ENCODE measurements at regions not wholly inside any gene's neighbourhood (a gene's known extent, or its start where the extent isn't known, plus 50 kb on each side); places are given as distances from the start of the nearest gene placed in this dataset.

DNA sequence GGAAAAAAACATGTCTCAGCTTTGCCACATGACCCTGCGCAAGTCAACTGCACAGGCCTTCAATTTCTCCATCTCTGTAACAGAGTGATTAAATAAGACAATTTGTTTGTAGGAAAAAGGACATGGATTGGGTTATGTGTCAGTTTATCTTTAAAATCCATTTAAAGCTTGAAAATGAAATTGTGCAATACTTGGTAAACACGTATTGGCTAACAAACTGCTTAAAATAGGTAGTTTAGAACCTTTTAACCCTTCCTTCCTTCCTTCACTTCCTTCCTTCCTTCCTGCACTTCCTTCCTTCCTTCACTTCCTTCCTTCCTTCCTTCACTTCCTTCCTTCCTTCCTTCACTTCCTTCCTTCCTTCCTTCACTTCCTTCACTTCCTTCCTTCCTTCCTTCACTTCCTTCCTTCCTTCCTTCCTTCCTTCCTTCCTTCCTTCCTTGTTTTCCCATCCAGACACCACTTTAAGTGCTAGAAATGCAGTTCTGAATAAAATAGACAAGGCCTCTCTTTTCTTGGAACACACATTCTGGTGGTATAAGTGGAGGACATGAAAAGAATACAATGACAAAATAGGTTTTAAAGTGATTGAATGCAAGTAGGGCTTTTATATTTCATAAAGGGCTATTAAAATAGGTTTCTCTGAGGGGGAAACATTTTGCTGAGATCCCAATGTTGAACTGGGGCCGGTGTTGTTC is 130.2 kb upstream of the TP63 start:
- no peak for DNase-seq (ENCODE audit: low read depth in 2 of 2)

DNA sequence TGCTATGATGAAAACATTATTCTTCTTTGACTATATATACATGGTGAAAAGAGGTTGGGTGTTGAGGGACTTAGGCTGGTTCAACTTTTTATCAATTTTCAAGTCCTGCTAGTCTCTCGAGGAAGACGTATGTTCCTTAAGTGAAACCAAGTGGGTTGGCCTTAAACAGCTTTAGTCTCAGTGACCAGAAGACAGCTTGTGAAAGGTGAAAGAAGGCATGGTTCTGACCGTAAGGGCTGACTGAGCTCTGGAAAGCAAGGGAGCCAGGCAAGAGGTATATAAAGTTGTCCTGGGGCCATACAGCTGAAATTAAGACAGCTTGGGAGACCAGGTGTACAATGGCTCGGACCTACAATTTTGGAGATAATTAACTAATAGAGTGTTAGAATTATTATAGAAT is 128.9 kb upstream of the TP63 start:
- DNase-seq (ENCODE audit: low read depth in 2 of 2), result no peak

DNA sequence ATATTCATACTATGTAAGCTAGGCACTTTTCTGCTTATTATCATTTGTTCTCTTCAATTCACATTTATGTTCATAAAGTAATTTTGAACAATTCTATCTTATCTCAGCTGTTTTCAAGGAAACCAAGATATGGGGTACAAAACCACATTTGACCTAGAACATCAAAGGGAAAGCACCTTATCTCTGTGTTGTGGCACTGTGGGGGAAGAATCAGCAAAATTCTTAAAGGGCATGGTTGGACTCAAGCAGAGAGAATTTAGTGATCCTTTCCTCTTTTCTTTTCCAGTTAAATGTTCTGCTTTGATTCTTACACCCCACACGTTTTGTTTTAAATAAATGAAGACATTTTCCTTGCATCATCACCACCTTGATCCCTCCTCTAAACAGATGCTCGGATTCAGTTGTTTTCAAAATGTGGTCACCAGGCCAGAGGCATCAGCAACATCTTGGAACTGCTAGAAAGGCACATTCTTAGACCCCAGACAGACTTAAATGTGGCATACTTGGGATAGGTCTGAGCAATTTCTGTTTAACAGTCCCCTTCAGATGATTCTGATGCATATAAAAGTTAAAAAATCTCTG is 128.4 kb upstream of the TP63 start:
- DNase-seq (ENCODE audit: low read depth in 2 of 2), result no peak

DNA sequence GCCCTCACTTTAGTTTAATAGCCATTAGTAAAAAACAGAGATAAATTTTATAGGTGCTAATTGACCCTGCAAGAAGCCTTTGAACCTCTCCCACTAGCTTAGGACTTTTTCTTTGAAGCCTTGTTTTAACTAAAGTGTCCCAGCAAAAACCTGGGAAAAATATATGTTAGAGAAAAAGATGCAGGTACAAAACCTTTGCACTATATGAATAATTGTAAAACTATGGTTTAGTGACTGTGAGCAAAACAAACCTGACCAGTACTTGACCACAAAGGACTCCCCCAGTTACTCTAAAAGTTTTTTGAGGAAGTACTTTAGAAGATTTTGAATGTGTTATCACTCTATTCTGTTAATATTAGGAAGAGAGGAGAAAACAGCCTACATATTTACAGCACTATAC is 123.3 kb upstream of the TP63 start:
- DNase-seq (ENCODE audit: low read depth in 2 of 2), result no peak

GRCh38 chr3:189508784-189509501 is 122.2 kb upstream of the TP63 start:
- no peak for DNase-seq (ENCODE audit: low read depth in 2 of 2)

DNA sequence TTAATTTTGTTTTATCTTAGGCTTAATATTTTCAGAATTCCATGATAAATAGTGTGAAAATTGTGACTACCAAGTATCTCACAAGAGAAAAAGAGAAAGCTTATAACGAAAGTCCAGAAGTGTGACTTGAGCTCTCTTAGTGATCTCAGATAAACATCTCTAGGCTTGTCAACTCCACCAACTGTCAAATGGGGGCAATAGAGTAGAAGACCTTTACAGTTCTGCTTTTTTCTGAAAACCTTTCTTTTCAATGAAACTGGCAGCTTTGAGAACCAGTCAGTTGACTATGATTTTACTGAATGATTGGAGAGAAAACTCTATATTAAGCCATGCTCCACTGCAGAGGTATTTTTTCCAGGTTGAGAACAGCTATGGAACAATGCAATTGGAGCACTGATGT is 119.2 kb upstream of the TP63 start:
- no peak for DNase-seq (ENCODE audit: low read depth in 2 of 2)

DNA sequence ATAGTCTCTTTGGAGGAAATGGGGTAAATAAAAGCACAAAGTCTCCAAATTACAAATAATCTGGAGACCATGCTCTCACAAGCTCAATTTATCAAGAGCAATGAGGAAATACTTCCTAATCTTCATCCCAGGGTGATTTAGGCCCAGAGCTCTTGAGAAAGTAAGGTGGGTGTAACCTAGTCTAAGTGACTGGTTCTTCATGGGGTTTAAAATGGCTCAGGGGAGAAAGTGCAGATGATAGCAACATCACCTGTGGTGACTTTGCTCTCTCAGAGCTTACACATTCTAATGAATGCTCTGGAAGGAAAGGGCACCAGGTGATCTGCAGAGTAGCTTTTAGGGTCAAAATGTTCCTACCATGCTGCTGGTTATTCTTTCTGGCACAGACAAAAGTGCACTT is 118.4 kb upstream of the TP63 start:
- DNase-seq (ENCODE audit: low read depth in 2 of 2), result no peak

DNA sequence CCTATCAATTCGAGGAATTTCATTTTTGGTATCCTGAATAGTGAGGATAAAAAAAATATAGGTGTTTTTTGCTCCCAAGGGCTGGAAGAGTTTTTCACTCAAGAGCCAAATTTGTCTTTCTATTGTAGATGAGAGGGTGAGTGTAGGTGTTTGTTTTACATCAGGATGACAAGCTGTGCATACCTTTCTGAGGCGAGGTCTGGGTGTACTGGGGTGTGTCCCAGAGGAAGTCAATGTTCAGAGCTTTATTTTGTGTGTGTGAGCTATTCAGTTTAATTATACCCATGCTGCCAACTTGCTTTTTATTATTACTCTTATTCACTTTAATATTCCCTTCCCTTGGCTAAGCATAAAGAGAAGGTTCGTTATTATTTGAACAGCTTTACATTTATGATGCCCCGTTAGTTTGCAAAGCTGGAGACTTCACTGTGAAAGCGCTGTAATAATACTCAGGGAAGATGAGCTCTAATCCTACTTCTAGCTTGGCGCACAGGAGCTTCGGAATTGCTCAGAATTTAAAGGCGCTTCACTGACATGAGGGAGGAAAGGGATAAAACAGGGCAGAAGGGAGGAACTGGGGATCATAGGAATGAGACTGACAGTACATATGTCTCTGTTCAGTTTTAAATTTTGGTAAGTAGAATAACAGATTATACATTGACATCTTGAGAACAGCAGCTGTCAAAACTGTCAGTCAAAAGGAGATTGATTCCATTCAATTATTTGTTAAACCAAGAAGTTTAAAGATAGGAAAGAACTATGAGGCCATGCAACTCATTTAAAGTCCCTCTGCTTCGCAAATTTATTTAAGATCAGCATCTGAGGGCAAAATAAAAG is 117.7 kb upstream of the TP63 start:
- DNase-seq (ENCODE audit: low read depth in 2 of 2), result no peak

- no peak for DNase-seq (ENCODE audit: low read depth in 2 of 2)
Measured at GRCh38 chr3:189516039-189516438, 115.2 kb upstream of the TP63 start.

- no peak for DNase-seq (ENCODE audit: low read depth in 2 of 2)
Measured at GRCh38 chr3:189517981-189518380, 113.2 kb upstream of the TP63 start.

GRCh38 chr3:189519458-189519857 is 111.7 kb upstream of the TP63 start:
- DNase-seq (ENCODE audit: low read depth in 2 of 2), result no peak

GRCh38 chr3:189529468-189529867 is 101.7 kb upstream of the TP63 start:
- DNase-seq (ENCODE audit: low read depth in 2 of 2), result no peak

GRCh38 chr3:189529889-189530471 is 101.2 kb upstream of the TP63 start:
- no peak for DNase-seq (ENCODE audit: low read depth in 2 of 2)

DNA sequence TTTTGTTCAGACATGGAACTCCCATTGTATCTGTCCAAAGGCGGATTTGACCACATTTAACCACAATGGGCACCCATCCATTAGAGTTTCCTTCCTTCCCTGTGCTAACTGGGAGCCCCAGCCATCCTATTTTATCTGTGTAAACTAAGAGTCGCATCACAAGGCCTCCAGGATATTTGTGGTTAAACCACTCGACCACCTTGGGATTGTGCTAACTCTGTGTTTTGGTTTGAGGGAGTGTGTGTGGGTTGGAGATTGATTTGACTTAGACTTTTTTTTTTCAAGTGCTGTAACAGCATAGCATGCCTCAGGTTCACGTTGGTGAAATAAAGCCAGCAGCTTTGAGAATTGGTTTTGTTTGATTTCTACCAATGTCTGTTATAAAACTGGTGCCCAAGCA is 100.4 kb upstream of the TP63 start:
- DNase-seq (ENCODE audit: low read depth in 2 of 2), result peak in 1 of 2 experiments; percentile 26

GRCh38 chr3:189531271-189531670 is 99.9 kb upstream of the TP63 start:
- no peak for DNase-seq (ENCODE audit: low read depth in 2 of 2)

GRCh38 chr3:189534531-189534930 is 96.7 kb upstream of the TP63 start:
- no peak for DNase-seq (ENCODE audit: low read depth in 2 of 2)

GRCh38 chr3:189537135-189537534 is 94.1 kb upstream of the TP63 start:
- no peak for DNase-seq (ENCODE audit: low read depth in 2 of 2)

GRCh38 chr3:189547448-189547847 is 83.7 kb upstream of the TP63 start:
- no peak for DNase-seq (ENCODE audit: low read depth in 2 of 2)

DNA sequence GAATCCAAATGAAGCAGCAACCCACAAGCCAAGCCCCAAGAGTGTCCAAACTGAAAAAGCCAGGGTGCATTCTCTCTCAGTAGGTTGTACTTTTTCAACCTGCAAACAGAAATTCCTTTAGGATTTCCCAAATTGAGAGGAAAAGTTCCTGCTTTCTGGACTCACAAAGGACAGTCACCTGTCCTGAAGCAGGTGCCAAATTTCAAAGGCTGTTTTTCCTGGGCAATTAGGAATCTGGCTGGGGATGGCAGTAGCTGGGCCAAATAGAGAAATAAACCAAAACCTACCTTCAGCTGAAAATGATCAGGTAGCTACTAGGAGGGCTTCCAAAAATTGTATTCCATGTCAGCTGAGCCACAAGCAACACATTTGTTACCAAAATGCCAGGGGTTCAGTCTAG is 83.1 kb upstream of the TP63 start:
- no peak for DNase-seq (ENCODE audit: low read depth in 2 of 2)

GRCh38 chr3:189551007-189551406 is 80.2 kb upstream of the TP63 start:
- no peak for DNase-seq (ENCODE audit: low read depth in 2 of 2)

- DNase-seq (ENCODE audit: low read depth in 2 of 2), result no peak
Measured at GRCh38 chr3:189554868-189555557, 76.2 kb upstream of the TP63 start.

GRCh38 chr3:189555558-189555881 is 75.7 kb upstream of the TP63 start:
- DNase-seq (ENCODE audit: low read depth in 2 of 2), result no peak
